Spleen (tissue), 7 donors: ENCODE measurements at regions not wholly inside any gene's neighbourhood (a gene's known extent, or its start where the extent isn't known, plus 50 kb on each side); places are given as distances from the start of the nearest gene placed in this dataset.

Experiments used
- POLR2AphosphoS5 ChIP-seq, 3 donors: sonication (generic); formaldehyde crosslinking; IDR thresholded peaks; one replicate each; pipeline ENCODE4 v1.5.1; 2017; ENCODE audit warnings: antibody characterized with exemption in 3 of 3
- TF ChIP-seq, protein P1 (sequence below), 11 experiments: fragments of 200-600 bp in 7 of 11; fragments of 450-650 bp in 4 of 11; sonication (generic) in 4 of 11; IDR thresholded peaks in 8 of 11; conservative IDR thresholded peaks in 3 of 11; 1 replicate in 7 of 11; 2 replicates in 4 of 11; pipeline versions ENCODE4 v1.4.0 to v1.8.0; 2016 to 2021; ENCODE audit warnings: antibody characterized with exemption in 11 of 11, inconsistent platforms in 4 of 11, mild to moderate bottlenecking in 1 of 11
- donor health status: DM: no; HTN: no; CAD: no; lungs with moderate emphysema.
- donor health status: DM: no; HTN: no; CAD: no.
- donor health status: DM: no; HTN: no; CAD: no.

DNA sequence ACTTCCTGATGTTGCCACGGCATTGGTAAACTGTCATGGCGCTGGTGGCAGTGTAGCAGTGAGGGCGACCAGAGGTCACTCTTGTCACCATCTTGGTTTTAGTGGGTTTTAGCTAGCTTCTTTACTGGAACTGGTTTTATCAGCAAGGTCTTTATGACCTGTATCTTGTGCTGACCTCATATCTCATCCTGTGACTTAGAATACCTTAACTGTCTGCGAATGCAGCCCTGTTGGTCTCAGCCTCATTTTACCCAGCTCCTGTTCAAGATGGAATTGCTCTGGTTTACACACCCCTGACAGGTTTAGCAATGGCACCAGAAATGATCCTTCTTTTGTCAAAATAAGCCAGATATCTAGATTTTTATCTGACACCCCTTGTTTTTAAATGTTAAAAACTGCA, 85.3 kb downstream of the ARL4A start:
- TF ChIP-seq, protein P1, sequence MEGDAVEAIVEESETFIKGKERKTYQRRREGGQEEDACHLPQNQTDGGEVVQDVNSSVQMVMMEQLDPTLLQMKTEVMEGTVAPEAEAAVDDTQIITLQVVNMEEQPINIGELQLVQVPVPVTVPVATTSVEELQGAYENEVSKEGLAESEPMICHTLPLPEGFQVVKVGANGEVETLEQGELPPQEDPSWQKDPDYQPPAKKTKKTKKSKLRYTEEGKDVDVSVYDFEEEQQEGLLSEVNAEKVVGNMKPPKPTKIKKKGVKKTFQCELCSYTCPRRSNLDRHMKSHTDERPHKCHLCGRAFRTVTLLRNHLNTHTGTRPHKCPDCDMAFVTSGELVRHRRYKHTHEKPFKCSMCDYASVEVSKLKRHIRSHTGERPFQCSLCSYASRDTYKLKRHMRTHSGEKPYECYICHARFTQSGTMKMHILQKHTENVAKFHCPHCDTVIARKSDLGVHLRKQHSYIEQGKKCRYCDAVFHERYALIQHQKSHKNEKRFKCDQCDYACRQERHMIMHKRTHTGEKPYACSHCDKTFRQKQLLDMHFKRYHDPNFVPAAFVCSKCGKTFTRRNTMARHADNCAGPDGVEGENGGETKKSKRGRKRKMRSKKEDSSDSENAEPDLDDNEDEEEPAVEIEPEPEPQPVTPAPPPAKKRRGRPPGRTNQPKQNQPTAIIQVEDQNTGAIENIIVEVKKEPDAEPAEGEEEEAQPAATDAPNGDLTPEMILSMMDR (IDR thresholded peaks at IDR 0.05 in 8 of 11, conservative IDR thresholded peaks at IDR 0.05 in 3 of 11) = no peak
- TF ChIP-seq POLR2AphosphoS5 (IDR thresholded peaks at IDR 0.05) = no peak
